ENCODE measurements at regions not wholly inside any gene's neighbourhood (a gene's known extent, or its start where the extent isn't known, plus 50 kb on each side); places are given as distances from the start of the nearest gene placed in this dataset.

- in situ Hi-C loops (cut with HindIII; ENCODE audit: low pct_ligation_motif_present, low pct_unique_long_range_greater_than_20kb, low sequenced_read_pairs): no loop called here
- no peak for DNase-seq
Measured at GRCh38 chr10:78316451-78316931, 282.8 kb downstream of the RPS24 start.

- no peak for DNase-seq
- in situ Hi-C loops (cut with HindIII; ENCODE audit: low pct_ligation_motif_present, low pct_unique_long_range_greater_than_20kb, low sequenced_read_pairs): no loop called here
Measured at GRCh38 chr10:78318305-78318704, 284.6 kb downstream of the RPS24 start.

- DNase-seq: no peak
- in situ Hi-C loops (cut with HindIII; ENCODE audit: low pct_ligation_motif_present, low pct_unique_long_range_greater_than_20kb, low sequenced_read_pairs): no loop called here
Measured at GRCh38 chr10:78319371-78319770, 285.7 kb downstream of the RPS24 start.

- in situ Hi-C loops (cut with HindIII; ENCODE audit: low pct_ligation_motif_present, low pct_unique_long_range_greater_than_20kb, low sequenced_read_pairs): no loop called here
- DNase-seq: no peak
Measured at GRCh38 chr10:78319841-78320240, 286.2 kb downstream of the RPS24 start.

GRCh38 chr10:78320506-78320905 is 286.8 kb downstream of the RPS24 start:
- DNase-seq: no peak
- in situ Hi-C loops (cut with HindIII; ENCODE audit: low pct_ligation_motif_present, low pct_unique_long_range_greater_than_20kb, low sequenced_read_pairs): no loop called here

- in situ Hi-C loops (cut with HindIII; ENCODE audit: low pct_ligation_motif_present, low pct_unique_long_range_greater_than_20kb, low sequenced_read_pairs): no loop called here
- no peak for DNase-seq
Measured at GRCh38 chr10:78321000-78321399, 287.3 kb downstream of the RPS24 start.

- in situ Hi-C loops (cut with HindIII; ENCODE audit: low pct_ligation_motif_present, low pct_unique_long_range_greater_than_20kb, low sequenced_read_pairs): no loop called here
Measured at GRCh38 chr10:78321500-78321899, 287.8 kb downstream of the RPS24 start.

GRCh38 chr10:78326372-78326771 is 292.7 kb downstream of the RPS24 start:
- in situ Hi-C loops (cut with HindIII; ENCODE audit: low pct_ligation_motif_present, low pct_unique_long_range_greater_than_20kb, low sequenced_read_pairs): no loop called here
- DNase-seq: no peak

More at GRCh38 chr10:78321500-78321899, 287.8 kb downstream of the RPS24 start:
- no peak for DNase-seq

- in situ Hi-C loops (cut with HindIII; ENCODE audit: low pct_ligation_motif_present, low pct_unique_long_range_greater_than_20kb, low sequenced_read_pairs): no loop called here
- DNase-seq: no peak
Measured at GRCh38 chr10:78327778-78328591, 294.3 kb downstream of the RPS24 start.

- in situ Hi-C loops (cut with HindIII; ENCODE audit: low pct_ligation_motif_present, low pct_unique_long_range_greater_than_20kb, low sequenced_read_pairs): no loop called here
- DNase-seq: no peak
Measured at GRCh38 chr10:78328592-78329404, 295.1 kb downstream of the RPS24 start.

- in situ Hi-C loops (cut with HindIII; ENCODE audit: low pct_ligation_motif_present, low pct_unique_long_range_greater_than_20kb, low sequenced_read_pairs): no loop called here
- no peak for DNase-seq
Measured at GRCh38 chr10:78330884-78331283, 297.2 kb downstream of the RPS24 start.

GRCh38 chr10:78331391-78331922 is 297.8 kb downstream of the RPS24 start:
- in situ Hi-C loops (cut with HindIII; ENCODE audit: low pct_ligation_motif_present, low pct_unique_long_range_greater_than_20kb, low sequenced_read_pairs): no loop called here
- DNase-seq: no peak

- in situ Hi-C loops (cut with HindIII; ENCODE audit: low pct_ligation_motif_present, low pct_unique_long_range_greater_than_20kb, low sequenced_read_pairs): no loop called here
- no peak for DNase-seq
Measured at GRCh38 chr10:78332012-78332411, 298.3 kb downstream of the RPS24 start.

- no peak for DNase-seq
- in situ Hi-C loops (cut with HindIII; ENCODE audit: low pct_ligation_motif_present, low pct_unique_long_range_greater_than_20kb, low sequenced_read_pairs): no loop called here
Measured at GRCh38 chr10:78332657-78333056, 299.0 kb downstream of the RPS24 start.

GRCh38 chr10:78333362-78334143 is 299.9 kb downstream of the RPS24 start:
- in situ Hi-C loops (cut with HindIII; ENCODE audit: low pct_ligation_motif_present, low pct_unique_long_range_greater_than_20kb, low sequenced_read_pairs): no loop called here

GRCh38 chr10:78335371-78335690 is 301.7 kb downstream of the RPS24 start:
- in situ Hi-C loops (cut with HindIII; ENCODE audit: low pct_ligation_motif_present, low pct_unique_long_range_greater_than_20kb, low sequenced_read_pairs): no loop called here

More at GRCh38 chr10:78333362-78334143, 299.9 kb downstream of the RPS24 start:
- DNase-seq: no peak

GRCh38 chr10:78335691-78336401 is 302.2 kb downstream of the RPS24 start:
- no peak for DNase-seq
- in situ Hi-C loops (cut with HindIII; ENCODE audit: low pct_ligation_motif_present, low pct_unique_long_range_greater_than_20kb, low sequenced_read_pairs): no loop called here

More at GRCh38 chr10:78335371-78335690, 301.7 kb downstream of the RPS24 start:
- no peak for DNase-seq

GRCh38 chr10:78336402-78336791 is 302.7 kb downstream of the RPS24 start:
- in situ Hi-C loops (cut with HindIII; ENCODE audit: low pct_ligation_motif_present, low pct_unique_long_range_greater_than_20kb, low sequenced_read_pairs): no loop called here

More at GRCh38 chr10:78336402-78336791, 302.7 kb downstream of the RPS24 start:
- DNase-seq: no peak
